SU-DHL-6 (cell line): ENCODE measurements at regions not wholly inside any gene's neighbourhood (a gene's known extent, or its start where the extent isn't known, plus 50 kb on each side); places are given as distances from the start of the nearest gene placed in this dataset.

ENCODE experiments used
- H2AFZ ChIP-seq: fragments of 200-600 bp; sonication (generic); 2 replicates; pipeline ENCODE4 v1.6.1; 2014; ENCODE audit warnings: low read depth, mild to moderate bottlenecking, moderate library complexity, mixed read lengths, antibody characterized with exemption, low read length; ENCODE audit not compliant: severe bottlenecking
- H3F3A ChIP-seq: fragments of 200-600 bp; shearing (Covaris generic); 2 replicates; pipeline ENCODE4 v1.6.0; 2016; ENCODE audit warnings: antibody characterized with exemption, mild to moderate bottlenecking; ENCODE audit not compliant: insufficient read depth
- H3K27ac ChIP-seq: fragments of 200-600 bp; sonication (generic); 2 replicates; pipeline ENCODE4 v1.5.1; 2016; ENCODE audit warnings: low read depth, mild to moderate bottlenecking, low read length, moderate library complexity, mixed read lengths
- H3K27me3 ChIP-seq: fragments of 200-600 bp; sonication (generic), shearing (Covaris generic); 2 replicates; pipeline ENCODE4 v1.6.0; 2014; ENCODE audit warnings: mild to moderate bottlenecking, low read length
- H3K36me3 ChIP-seq: fragments of 200-600 bp; sonication (generic); 2 replicates; pipeline ENCODE4 v1.6.1; 2014; ENCODE audit warnings: mild to moderate bottlenecking, low read length, mixed read lengths
- H3K4me2 ChIP-seq: fragments of 300-600, 200-600 bp; shearing (Covaris generic), sonication (generic); 2 replicates; pipeline ENCODE4 v1.6.0; 2014; ENCODE audit warnings: low read length, low read depth, mild to moderate bottlenecking; ENCODE audit not compliant: poor library complexity, severe bottlenecking
- H3K4me3 ChIP-seq: fragments of 200-600 bp; sonication (generic); 2 replicates; pipeline ENCODE4 v1.5.1; 2014; ENCODE audit warnings: antibody characterized with exemption, low read length, mild to moderate bottlenecking, mixed read lengths; ENCODE audit not compliant: insufficient read depth, poor library complexity, severe bottlenecking
- H3K79me2 ChIP-seq: fragments of 200-600 bp; sonication (generic); 2 replicates; pipeline ENCODE4 v1.6.1; 2014; ENCODE audit warnings: mild to moderate bottlenecking, low read length, moderate library complexity; ENCODE audit not compliant: insufficient read depth
- H3K9ac ChIP-seq: fragments of 200-600 bp; sonication (generic); 2 replicates; pipeline ENCODE4 v1.7.0; 2014; ENCODE audit warnings: mild to moderate bottlenecking, low read length
- H3K9me2 ChIP-seq: fragments of 200-600 bp; sonication (generic); replicated peaks from 2 replicates; pipeline ENCODE4 v1.6.1; 2014; ENCODE audit warnings: low read length; ENCODE audit not compliant: insufficient read depth
- H3K9me3 ChIP-seq: fragments of 200-600 bp; sonication (generic); 2 replicates; pipeline ENCODE4 v1.6.1; 2014; ENCODE audit warnings: low read length, mixed read lengths; ENCODE audit not compliant: insufficient read depth
- H4K20me1 ChIP-seq: fragments of 200-600 bp; sonication (generic); 2 replicates; pipeline ENCODE4 v1.6.1; 2014; ENCODE audit warnings: low read depth, mild to moderate bottlenecking, antibody characterized with exemption, low read length, moderate library complexity, mixed read lengths
- CTCF ChIP-seq: fragments of 200-600 bp; sonication (generic); IDR thresholded peaks from one replicate; pipeline ENCODE4 v1.5.1; 2017; ENCODE audit warnings: antibody characterized with exemption, mild to moderate bottlenecking, low read length, moderate library complexity; ENCODE audit not compliant: insufficient read depth, poor library complexity, severe bottlenecking
- EZH2phosphoT487 ChIP-seq: fragments of 200-600 bp; sonication (generic), shearing (Covaris generic); conservative IDR thresholded peaks from 2 replicates; pipeline ENCODE4 v1.6.1; 2018; ENCODE audit warnings: mild to moderate bottlenecking, antibody characterized with exemption, low read length, moderate library complexity, mixed read lengths

- Histone ChIP-seq H3K4me3 (no peak overlapping the region), H3K9me2 (no peaks in the 10 kb centered on the region), H3F3A (no peaks in the 10 kb centered on the region), H3K27ac (no peak overlapping the region), H2AFZ (no peak overlapping the region), H3K79me2 (no peaks in the 10 kb centered on the region), H3K27me3 (no peaks in the 10 kb centered on the region), H4K20me1 (no peaks in the 10 kb centered on the region), H3K9ac (no peak overlapping the region), H3K36me3 (no peaks in the 10 kb centered on the region), H3K4me2 (no peak overlapping the region), H3K9me3 (no peaks in the 10 kb centered on the region)
- no peak for TF ChIP-seq EZH2phosphoT487
- no peak for TF ChIP-seq CTCF
These were observed 349.0 kb downstream of the CMPK2 start for GRCh38 chr2:6516674-6517073.

GRCh38 chr2:6518361-6518760 lies 347.3 kb downstream of the CMPK2 start:
- TF ChIP-seq EZH2phosphoT487, result no peak
- no peak for TF ChIP-seq CTCF
- no peak overlapping the region for H3K4me2 ChIP-seq
- no peak overlapping the region for H2AFZ ChIP-seq
- no peaks in the 10 kb centered on the region for H3F3A ChIP-seq
- H4K20me1 ChIP-seq, result no peaks in the 10 kb centered on the region
- H3K36me3 ChIP-seq, result no peaks in the 10 kb centered on the region
- no peak overlapping the region for H3K4me3 ChIP-seq
- H3K27ac ChIP-seq, result no peak overlapping the region
- no peaks in the 10 kb centered on the region for H3K27me3 ChIP-seq
- no peaks in the 10 kb centered on the region for H3K79me2 ChIP-seq
- H3K9me3 ChIP-seq, result no peaks in the 10 kb centered on the region
- no peaks in the 10 kb centered on the region for H3K9me2 ChIP-seq
- no peak overlapping the region for H3K9ac ChIP-seq

GRCh38 chr2:6523476-6523875 lies 342.2 kb downstream of the CMPK2 start:
- no peak for TF ChIP-seq EZH2phosphoT487
- no peak for TF ChIP-seq CTCF
- Histone ChIP-seq H3K79me2 (no peaks in the 10 kb centered on the region), H3K4me2 (no peak overlapping the region), H4K20me1 (no peaks in the 10 kb centered on the region), H2AFZ (no peak overlapping the region), H3K9me3 (no peaks in the 10 kb centered on the region), H3K27ac (no peak overlapping the region), H3K36me3 (no peaks in the 10 kb centered on the region), H3K9ac (no peak overlapping the region), H3K9me2 (no peaks in the 10 kb centered on the region), H3F3A (no peaks in the 10 kb centered on the region), H3K27me3 (no peaks in the 10 kb centered on the region), H3K4me3 (no peak overlapping the region)
